HEK293 (cell line): ENCODE measurements at regions not wholly inside any gene's neighbourhood (a gene's known extent, or its start where the extent isn't known, plus 50 kb on each side); places are given as distances from the start of the nearest gene placed in this dataset.

Source experiments
- CTCF ChIA-PET: fragments of 350-600 bp; formaldehyde crosslinking; extraction: SDS; loops from one replicate; lab custom pipeline; 2021; ENCODE audit warnings: antibody characterized with exemption; lab: Yijun Ruan, JAX
- POLR2A ChIA-PET: fragments of 300-600 bp; formaldehyde crosslinking; extraction: SDS; loops from one replicate; lab custom pipeline; 2020; ENCODE audit warnings: antibody characterized with exemption, inconsistent platforms; lab: Yijun Ruan, JAX
- H3K27ac ChIP-seq: fragments of 200-500 bp; sonication (Bioruptor generic); 2 replicates; pipeline ENCODE4 v1.5.1; 2014; ENCODE audit warnings: low read depth, low read length, control low read depth, inconsistent platforms; ENCODE audit errors: extremely low read depth
- H3K36me3 ChIP-seq, 2 experiments: fragments of 200-500 bp in 1 of 2; sonication (Bioruptor generic) in 1 of 2; 1 replicate in 1 of 2; 2 replicates in 1 of 2; pipeline ENCODE4 v1.5.1; 2014 to 2017; ENCODE audit warnings: inconsistent platforms in 2 of 2, low read length in 2 of 2; ENCODE audit not compliant: control insufficient read depth in 2 of 2, insufficient read depth in 1 of 2
- H3K4me1 ChIP-seq: fragments of 200-500 bp; sonication (Bioruptor generic); 2 replicates; pipeline ENCODE4 v1.5.1; 2014; ENCODE audit warnings: mild to moderate bottlenecking, low read length, inconsistent platforms; ENCODE audit not compliant: control insufficient read depth, insufficient read depth
- H3K4me3 ChIP-seq: 2 replicates; pipeline ENCODE4 v1.5.1; 2011; ENCODE audit warnings: low read depth, mild to moderate bottlenecking, control low read depth, low read length, moderate library complexity
- H3K9me3 ChIP-seq: fragments of 200-500 bp; sonication (Bioruptor generic); 2 replicates; pipeline ENCODE4 v1.5.1; 2014; ENCODE audit warnings: low read depth, low read length, inconsistent platforms; ENCODE audit not compliant: control insufficient read depth, insufficient read depth
- GFI1B ChIP-seq: fragments of 450-650 bp; formaldehyde crosslinking; IDR thresholded peaks from 2 replicates; pipeline ENCODE4 v1.5.1; 2016; ENCODE audit warnings: missing biosample characterization, missing genetic modification characterization
- HOXC10 ChIP-seq: sonication (generic); formaldehyde crosslinking; IDR thresholded peaks from 2 replicates; pipeline ENCODE4 v1.8.1; 2023; ENCODE audit warnings: mild to moderate bottlenecking, missing genetic modification reagents
- KLF7 ChIP-seq: fragments of 450-650 bp; formaldehyde crosslinking; IDR thresholded peaks from 2 replicates; pipeline ENCODE4 v1.5.1; 2016; ENCODE audit warnings: missing biosample characterization, missing genetic modification characterization, borderline replicate concordance
- SALL2 ChIP-seq: fragments of 450-650 bp; formaldehyde crosslinking; IDR thresholded peaks from 2 replicates; pipeline ENCODE4 v1.5.0; 2017; ENCODE audit warnings: missing biosample characterization, mild to moderate bottlenecking, missing genetic modification characterization, borderline replicate concordance
- TSHZ1 ChIP-seq: fragments of 450-650 bp; formaldehyde crosslinking; IDR thresholded peaks from 2 replicates; pipeline ENCODE4 v1.5.1; 2016; ENCODE audit warnings: missing biosample characterization, missing genetic modification characterization, borderline replicate concordance
- ZFP37 ChIP-seq: fragments of 450-650 bp; formaldehyde crosslinking; IDR thresholded peaks from 2 replicates; pipeline ENCODE4 v1.5.1; 2016; ENCODE audit warnings: missing biosample characterization, missing genetic modification characterization
- ZNF132 ChIP-seq: fragments of 450-650 bp; formaldehyde crosslinking; IDR thresholded peaks from 2 replicates; pipeline ENCODE4 v1.5.1; 2017; ENCODE audit warnings: missing biosample characterization, missing genetic modification characterization, borderline replicate concordance
- ZNF175 ChIP-seq: fragments of 450-650 bp; formaldehyde crosslinking; IDR thresholded peaks from 2 replicates; pipeline ENCODE4 v1.5.1; 2016; ENCODE audit warnings: missing biosample characterization, missing genetic modification characterization
- ZNF18 ChIP-seq: fragments of 450-650 bp; formaldehyde crosslinking; IDR thresholded peaks from 2 replicates; pipeline ENCODE4 v1.5.1; 2016; ENCODE audit warnings: missing biosample characterization, missing genetic modification characterization
- ZNF302 ChIP-seq: fragments of 450-650 bp; formaldehyde crosslinking; IDR thresholded peaks from 2 replicates; pipeline ENCODE4 v1.5.1; 2016; ENCODE audit warnings: missing biosample characterization, missing genetic modification characterization, low read depth
- ZNF394 ChIP-seq: fragments of 450-650 bp; formaldehyde crosslinking; IDR thresholded peaks from 2 replicates; pipeline ENCODE4 v1.5.1; 2016; ENCODE audit warnings: missing biosample characterization, missing genetic modification characterization, mild to moderate bottlenecking, moderate library complexity, borderline replicate concordance
- ZSCAN5A ChIP-seq: fragments of 450-650 bp; formaldehyde crosslinking; IDR thresholded peaks from 2 replicates; pipeline ENCODE4 v1.5.1; 2016; ENCODE audit warnings: missing biosample characterization, missing genetic modification characterization
- TF ChIP-seq, protein P1 (sequence below): fragments of 450-650 bp; IDR thresholded peaks from 2 replicates; pipeline ENCODE4 v1.5.1; 2018; ENCODE audit warnings: missing biosample characterization, missing genetic modification characterization
- TF ChIP-seq, protein P2 (sequence below): fragments of 450-650 bp; formaldehyde crosslinking; IDR thresholded peaks from 2 replicates; pipeline ENCODE4 v1.5.1; 2016; ENCODE audit warnings: missing biosample characterization, missing genetic modification characterization

DNA sequence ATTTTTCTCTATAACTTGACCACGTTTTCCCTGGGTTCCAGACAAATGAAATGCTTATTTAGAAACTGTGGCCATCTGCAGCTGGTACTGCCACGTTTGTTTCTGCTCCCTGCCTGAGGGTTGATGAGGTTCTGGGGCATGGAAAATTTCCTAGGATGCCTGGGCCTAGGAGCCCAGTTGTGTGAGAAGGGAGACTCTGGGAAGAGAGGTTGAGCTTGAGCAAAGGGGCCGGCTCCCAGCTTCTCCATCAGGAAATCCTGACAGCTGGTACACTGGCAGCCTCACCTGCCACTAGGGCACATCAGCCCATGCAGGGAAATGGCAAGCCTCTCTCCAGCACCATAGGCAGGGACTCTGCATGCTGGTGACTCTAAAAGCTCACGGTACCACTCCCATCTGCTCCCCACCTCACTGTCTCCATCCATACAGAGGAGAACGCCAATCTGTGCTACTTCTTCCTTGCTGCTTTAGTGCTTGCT, 165.4 kb upstream of the PPP2R3A start (continued):
- TF ChIP-seq TSHZ1 (no peak), ZNF175 (tag by site-specific recombination) (no peak), ZNF302 (tag by site-specific recombination) (no peak), HOXC10 (CRISPR knock-in tag) (no peak), GFI1B (tag by site-specific recombination) (no peak)
- TF ChIP-seq, protein P1, sequence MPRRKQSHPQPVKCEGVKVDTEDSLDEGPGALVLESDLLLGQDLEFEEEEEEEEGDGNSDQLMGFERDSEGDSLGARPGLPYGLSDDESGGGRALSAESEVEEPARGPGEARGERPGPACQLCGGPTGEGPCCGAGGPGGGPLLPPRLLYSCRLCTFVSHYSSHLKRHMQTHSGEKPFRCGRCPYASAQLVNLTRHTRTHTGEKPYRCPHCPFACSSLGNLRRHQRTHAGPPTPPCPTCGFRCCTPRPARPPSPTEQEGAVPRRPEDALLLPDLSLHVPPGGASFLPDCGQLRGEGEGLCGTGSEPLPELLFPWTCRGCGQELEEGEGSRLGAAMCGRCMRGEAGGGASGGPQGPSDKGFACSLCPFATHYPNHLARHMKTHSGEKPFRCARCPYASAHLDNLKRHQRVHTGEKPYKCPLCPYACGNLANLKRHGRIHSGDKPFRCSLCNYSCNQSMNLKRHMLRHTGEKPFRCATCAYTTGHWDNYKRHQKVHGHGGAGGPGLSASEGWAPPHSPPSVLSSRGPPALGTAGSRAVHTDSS (tag by site-specific recombination) = no peak

DNA sequence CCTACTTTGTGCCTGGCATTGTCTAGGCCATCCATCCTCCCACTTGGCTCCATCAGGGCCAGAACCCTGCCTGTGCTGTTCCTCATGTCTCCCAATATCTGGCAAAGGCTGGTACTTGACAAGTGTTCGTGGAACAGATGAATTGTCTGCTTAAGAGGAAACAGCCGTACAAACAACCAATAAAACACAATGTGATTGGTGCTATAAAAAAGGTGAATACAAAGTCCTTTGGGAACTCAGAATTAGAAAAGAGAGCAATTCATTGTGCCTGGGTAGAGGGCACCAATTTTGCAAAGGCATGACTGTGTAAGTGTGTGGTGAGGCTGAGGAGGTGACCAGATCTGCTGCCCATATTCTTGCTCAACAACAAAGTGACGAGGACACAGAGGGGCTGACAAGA, 164.5 kb upstream of the PPP2R3A start:
- TF ChIP-seq ZFP37 (tag by site-specific recombination) (no peak), ZNF18 (no peak), ZNF132 (tag by site-specific recombination) (no peak), ZSCAN5A (no peak), SALL2 (tag by site-specific recombination) (no peak), KLF7 (tag by site-specific recombination) (no peak), ZNF394 (tag by site-specific recombination) (no peak)
- TF ChIP-seq, protein P2, sequence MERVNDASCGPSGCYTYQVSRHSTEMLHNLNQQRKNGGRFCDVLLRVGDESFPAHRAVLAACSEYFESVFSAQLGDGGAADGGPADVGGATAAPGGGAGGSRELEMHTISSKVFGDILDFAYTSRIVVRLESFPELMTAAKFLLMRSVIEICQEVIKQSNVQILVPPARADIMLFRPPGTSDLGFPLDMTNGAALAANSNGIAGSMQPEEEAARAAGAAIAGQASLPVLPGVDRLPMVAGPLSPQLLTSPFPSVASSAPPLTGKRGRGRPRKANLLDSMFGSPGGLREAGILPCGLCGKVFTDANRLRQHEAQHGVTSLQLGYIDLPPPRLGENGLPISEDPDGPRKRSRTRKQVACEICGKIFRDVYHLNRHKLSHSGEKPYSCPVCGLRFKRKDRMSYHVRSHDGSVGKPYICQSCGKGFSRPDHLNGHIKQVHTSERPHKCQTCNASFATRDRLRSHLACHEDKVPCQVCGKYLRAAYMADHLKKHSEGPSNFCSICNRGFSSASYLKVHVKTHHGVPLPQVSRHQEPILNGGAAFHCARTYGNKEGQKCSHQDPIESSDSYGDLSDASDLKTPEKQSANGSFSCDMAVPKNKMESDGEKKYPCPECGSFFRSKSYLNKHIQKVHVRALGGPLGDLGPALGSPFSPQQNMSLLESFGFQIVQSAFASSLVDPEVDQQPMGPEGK = no peak
- CTCF ChIA-PET = no interaction called here
- no peak overlapping the region for H3K27ac ChIP-seq
- no peak overlapping the region for H3K4me3 ChIP-seq
- POLR2A ChIA-PET = no interaction called here
- no peaks in the 10 kb centered on the region for H3K36me3 ChIP-seq
- no peaks in the 10 kb centered on the region for H3K9me3 ChIP-seq
- H3K4me1 ChIP-seq = no peaks in the 10 kb centered on the region
